HUDEP-2 (cell line): ENCODE measurements at regions not wholly inside any gene's neighbourhood (a gene's known extent, or its start where the extent isn't known, plus 50 kb on each side); places are given as distances from the start of the nearest gene placed in this dataset.
A peak's percentile ranks its signal among the peaks of the same experiment; 100 is the strongest.
"Not testable (repeated sequence)": the region's sequence is repeated elsewhere in the genome, so short reads cannot be mapped to it uniquely, and the experiment has no call there.

ENCODE experiments used
- DNase-seq, 76 experiments: peaks; one replicate each; lab custom pipeline; 2025; ENCODE audit not compliant: unreplicated experiment in 76 of 76; lab: John Stamatoyannopoulos, UW

DNA sequence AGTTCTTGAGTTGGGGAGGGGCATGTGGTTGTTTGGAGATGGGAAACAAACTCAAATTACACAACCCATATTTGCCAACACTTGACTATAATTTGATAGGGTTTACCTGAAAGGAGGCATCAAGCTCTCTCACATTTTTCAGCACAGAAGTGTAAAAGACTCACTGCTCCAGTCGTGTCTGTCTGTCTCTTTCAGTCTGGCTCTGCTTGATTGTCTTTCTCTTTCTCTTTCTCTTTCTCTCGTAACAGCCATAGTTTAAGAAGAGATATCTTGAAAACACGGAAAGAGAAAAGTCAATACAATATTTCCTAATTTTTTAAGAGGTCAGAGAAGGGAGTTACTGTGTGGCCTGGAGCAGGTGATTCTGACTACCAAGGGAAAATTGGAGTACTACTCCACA is 413.6 kb upstream of the CXorf51A start:
- no peak for DNase-seq

- DNase-seq, result no peak
These were observed 412.3 kb upstream of the CXorf51A start for GRCh38 chrX:147226801-147227200.

GRCh38 chrX:147217334-147217733 is 402.8 kb upstream of the CXorf51A start:
- DNase-seq, result no peak

DNA sequence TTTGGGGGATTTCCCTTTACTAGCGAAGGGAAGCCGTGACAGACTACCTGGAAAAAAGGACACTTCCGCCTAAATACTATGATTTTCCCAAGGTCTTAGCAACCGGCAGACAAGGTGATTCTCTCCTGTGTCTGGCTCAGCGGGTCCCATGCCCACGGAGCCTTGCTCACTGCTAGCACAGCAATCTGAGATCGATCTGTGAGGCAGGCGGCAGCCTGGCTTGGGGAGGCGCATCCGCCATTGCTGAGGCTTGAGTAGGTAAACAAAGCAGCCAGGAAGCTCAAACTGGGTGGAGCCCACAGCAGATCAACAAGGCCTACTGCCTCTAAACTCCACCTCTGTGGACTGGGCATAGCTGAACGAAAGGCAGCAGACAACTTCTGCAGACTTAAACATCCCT is 385.9 kb upstream of the CXorf51A start:
- DNase-seq, result not testable (repeated sequence)

DNA sequence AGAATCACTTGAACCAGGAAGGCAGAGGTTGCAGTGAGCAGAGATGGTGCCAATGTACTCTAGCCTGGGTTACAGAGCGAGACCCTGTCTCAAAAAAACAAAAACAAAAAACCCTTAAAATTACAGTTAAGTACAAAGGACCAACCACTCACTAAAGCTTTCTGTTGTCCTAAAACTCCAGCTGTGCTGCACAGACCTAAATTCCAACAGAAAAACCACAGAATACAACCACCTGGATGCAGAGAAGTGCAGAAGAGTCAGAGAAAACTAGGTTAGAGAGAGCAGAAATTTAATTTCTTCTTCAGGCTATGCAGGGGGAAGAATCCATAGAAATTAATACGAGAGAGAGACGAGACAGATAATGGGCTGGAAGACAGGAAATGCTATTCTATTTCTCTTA is 376.8 kb upstream of the CXorf51A start:
- DNase-seq, result no peak

- DNase-seq, result no peak
These were observed 368.6 kb upstream of the CXorf51A start for GRCh38 chrX:147183161-147183560.

GRCh38 chrX:147180886-147181285 is 366.3 kb upstream of the CXorf51A start:
- DNase-seq, result no peak

DNA sequence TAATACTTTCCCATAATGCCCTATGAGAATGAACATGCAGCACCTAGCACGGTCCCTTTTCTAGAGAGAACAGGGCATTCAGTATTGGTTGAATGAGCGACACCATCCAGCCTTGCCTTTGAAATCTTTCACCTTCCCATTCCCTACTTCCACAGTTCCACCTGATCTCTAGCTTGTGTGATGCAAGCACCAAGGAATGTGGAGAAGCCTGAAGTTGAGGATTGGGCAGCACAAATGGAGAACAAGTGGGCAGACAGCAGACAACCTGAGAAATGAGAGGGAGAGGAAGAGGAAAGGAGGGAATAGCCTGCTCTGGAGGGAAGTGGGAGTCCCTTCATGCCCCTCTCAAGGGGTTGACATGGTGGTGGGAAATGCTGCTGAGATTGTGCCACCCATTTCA is 365.1 kb upstream of the CXorf51A start:
- no peak for DNase-seq

DNA sequence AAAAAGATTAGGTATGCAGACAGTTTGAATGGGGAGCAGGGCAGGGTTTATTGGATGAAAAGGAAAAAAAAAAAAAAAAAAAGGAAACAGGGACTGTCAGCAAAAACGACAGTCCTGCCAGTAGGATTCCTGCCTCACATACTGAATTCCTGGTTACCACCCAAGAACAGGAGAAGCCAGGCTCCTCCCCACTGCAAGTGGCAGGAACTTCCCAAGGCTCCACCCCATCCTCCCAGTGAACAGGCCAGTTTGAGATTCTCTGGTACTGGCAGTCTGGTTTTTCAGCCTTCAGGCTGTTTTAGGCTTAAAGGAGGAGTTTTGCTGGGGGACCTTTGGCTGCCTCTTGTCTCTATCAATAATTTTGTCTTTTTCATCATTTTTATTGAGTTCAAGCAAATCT is 360.0 kb upstream of the CXorf51A start:
- no peak for DNase-seq

GRCh38 chrX:147173594-147173993 is 359.1 kb upstream of the CXorf51A start:
- DNase-seq, result peak in 1 of 76 experiments; percentile 1

DNA sequence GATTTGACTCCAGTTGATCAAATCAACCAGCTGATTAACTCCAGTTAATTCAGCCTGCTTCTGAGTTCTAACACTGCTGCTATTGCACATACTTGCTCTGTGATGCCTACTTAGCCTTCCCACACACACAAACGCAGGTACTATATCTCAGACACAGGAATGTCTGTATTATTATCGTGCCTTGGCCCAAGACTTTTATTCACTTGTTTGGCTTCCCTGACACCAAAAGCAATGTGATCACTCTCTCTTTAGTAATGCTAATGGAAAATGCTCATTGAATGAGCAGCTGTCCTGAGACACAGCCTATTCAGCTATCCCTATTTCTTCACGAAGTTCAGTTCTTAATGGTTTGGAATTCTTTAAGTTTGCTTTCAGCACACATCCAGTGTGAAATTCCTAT is 356.4 kb upstream of the CXorf51A start:
- DNase-seq, result no peak
